Fibroblast of lung (primary cell): ENCODE measurements at regions not wholly inside any gene's neighbourhood (a gene's known extent, or its start where the extent isn't known, plus 50 kb on each side); places are given as distances from the start of the nearest gene placed in this dataset.

Experiments
- DNase-seq, 2 donors: peaks; one replicate each; pipeline versions ENCODE4 v3.0.0 to v3.0.0-alpha.2; 2010; ENCODE audit warnings: low read depth in 2 of 2
- H2AFZ ChIP-seq: 2 replicates; pipeline ENCODE4 v1.5.1; 2012; ENCODE audit warnings: low read length, control low read depth, inconsistent platforms
- H3K27ac ChIP-seq: 2 replicates; pipeline ENCODE4 v1.5.1; 2011; ENCODE audit warnings: low read length, control low read depth; ENCODE audit not compliant: insufficient read depth
- H3K27me3 ChIP-seq: 2 replicates; pipeline ENCODE4 v1.5.1; 2011; ENCODE audit warnings: mild to moderate bottlenecking, low read length; ENCODE audit not compliant: control insufficient read depth, insufficient read depth
- H3K36me3 ChIP-seq: 2 replicates; pipeline ENCODE4 v1.5.1; 2011; ENCODE audit warnings: low read length; ENCODE audit not compliant: control insufficient read depth, insufficient read depth
- H3K4me1 ChIP-seq: 2 replicates; pipeline ENCODE4 v1.5.1; 2011; ENCODE audit warnings: low read length; ENCODE audit not compliant: control insufficient read depth, insufficient read depth; ENCODE audit errors: extremely low read depth
- H3K4me2 ChIP-seq: 2 replicates; pipeline ENCODE4 v1.5.1; 2011; ENCODE audit warnings: low read length, control low read depth; ENCODE audit not compliant: insufficient read depth; ENCODE audit errors: extremely low read depth
- H3K4me3 ChIP-seq, 4 experiments: fragments of 200-600 bp in 1 of 4; sonication (generic) in 1 of 4; replicated peaks in 1 of 4; 2 replicates each; pipeline ENCODE4 v1.5.1; 2011 to 2016; ENCODE audit warnings: low read length in 4 of 4, low read depth in 3 of 4, mild to moderate bottlenecking in 3 of 4, control low read depth in 2 of 4, inconsistent platforms in 1 of 4, mixed read lengths in 1 of 4; ENCODE audit not compliant: insufficient read depth in 1 of 4; ENCODE audit errors: control extremely low read depth in 1 of 4
- H3K79me2 ChIP-seq: 2 replicates; pipeline ENCODE4 v1.5.1; 2012; ENCODE audit warnings: mild to moderate bottlenecking, low read length, inconsistent platforms; ENCODE audit not compliant: control insufficient read depth, insufficient read depth
- H3K9ac ChIP-seq: 2 replicates; pipeline ENCODE4 v1.5.1; 2011; ENCODE audit warnings: mild to moderate bottlenecking, low read length, control low read depth; ENCODE audit not compliant: insufficient read depth
- H3K9me3 ChIP-seq: 2 replicates; pipeline ENCODE4 v1.5.1; 2012; ENCODE audit warnings: low read depth, low read length; ENCODE audit not compliant: control insufficient read depth, insufficient read depth
- H4K20me1 ChIP-seq: 2 replicates; pipeline ENCODE4 v1.5.1; 2011; ENCODE audit warnings: low read length; ENCODE audit not compliant: control insufficient read depth, insufficient read depth; ENCODE audit errors: extremely low read depth
- EZH2 ChIP-seq: IDR thresholded peaks from 2 replicates; pipeline ENCODE4 v1.5.1; 2012; ENCODE audit warnings: low read length, control low read depth, mild to moderate bottlenecking; ENCODE audit errors: missing control alignments
- TF ChIP-seq, protein P1 (sequence below), 2 donors: IDR thresholded peaks in 1 of 2; conservative IDR thresholded peaks in 1 of 2; 1 replicate in 1 of 2; 2 replicates in 1 of 2; pipeline ENCODE4 v1.5.1; 2011 to 2012; ENCODE audit warnings: low read length in 2 of 2, control low read depth in 1 of 2, inconsistent platforms in 1 of 2, low read depth in 1 of 2, mild to moderate bottlenecking in 1 of 2

DNA sequence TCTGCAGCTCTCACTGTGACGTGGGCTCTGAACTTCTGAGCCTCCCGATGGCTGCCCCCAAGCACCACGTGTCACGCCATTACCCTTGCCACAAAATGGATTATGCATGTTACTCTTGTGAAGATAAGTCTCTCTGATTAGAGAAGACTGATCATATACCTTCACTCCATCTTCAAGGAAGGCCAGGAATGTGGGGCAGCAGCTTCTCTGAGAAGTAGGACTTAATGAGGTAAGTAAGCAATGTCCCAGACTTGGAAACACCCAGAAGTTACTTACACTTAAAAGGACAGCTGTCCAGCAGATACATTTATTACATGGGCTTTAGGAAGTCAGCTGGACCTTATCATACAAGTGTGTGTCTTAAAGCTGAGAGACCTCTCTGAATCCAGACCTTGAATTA, 155.0 kb downstream of the FGF1 start:
- H3K9me3 ChIP-seq, result no peaks in the 10 kb centered on the region
- H3K9ac ChIP-seq, result no peak overlapping the region
- H3K4me3 ChIP-seq, result no peak overlapping the region
- TF ChIP-seq, protein P1, sequence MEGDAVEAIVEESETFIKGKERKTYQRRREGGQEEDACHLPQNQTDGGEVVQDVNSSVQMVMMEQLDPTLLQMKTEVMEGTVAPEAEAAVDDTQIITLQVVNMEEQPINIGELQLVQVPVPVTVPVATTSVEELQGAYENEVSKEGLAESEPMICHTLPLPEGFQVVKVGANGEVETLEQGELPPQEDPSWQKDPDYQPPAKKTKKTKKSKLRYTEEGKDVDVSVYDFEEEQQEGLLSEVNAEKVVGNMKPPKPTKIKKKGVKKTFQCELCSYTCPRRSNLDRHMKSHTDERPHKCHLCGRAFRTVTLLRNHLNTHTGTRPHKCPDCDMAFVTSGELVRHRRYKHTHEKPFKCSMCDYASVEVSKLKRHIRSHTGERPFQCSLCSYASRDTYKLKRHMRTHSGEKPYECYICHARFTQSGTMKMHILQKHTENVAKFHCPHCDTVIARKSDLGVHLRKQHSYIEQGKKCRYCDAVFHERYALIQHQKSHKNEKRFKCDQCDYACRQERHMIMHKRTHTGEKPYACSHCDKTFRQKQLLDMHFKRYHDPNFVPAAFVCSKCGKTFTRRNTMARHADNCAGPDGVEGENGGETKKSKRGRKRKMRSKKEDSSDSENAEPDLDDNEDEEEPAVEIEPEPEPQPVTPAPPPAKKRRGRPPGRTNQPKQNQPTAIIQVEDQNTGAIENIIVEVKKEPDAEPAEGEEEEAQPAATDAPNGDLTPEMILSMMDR (conservative IDR thresholded peaks at IDR 0.05 in 1 of 2, IDR thresholded peaks at IDR 0.05 in 1 of 2; ENCODE audit: low read depth in 1 of 2, low read length in 2 of 2), result no peak
- TF ChIP-seq EZH2, result no peak
- H4K20me1 ChIP-seq, result no peaks in the 10 kb centered on the region
- DNase-seq, result no peak
- H3K36me3 ChIP-seq, result no peaks in the 10 kb centered on the region
- H3K27ac ChIP-seq, result no peak overlapping the region
- H3K4me2 ChIP-seq, result no peak overlapping the region
- H2AFZ ChIP-seq, result no peak overlapping the region
- no peaks in the 10 kb centered on the region for H3K79me2 ChIP-seq
- H3K27me3 ChIP-seq, result no peaks in the 10 kb centered on the region
- peaks cover 2% of the 10 kb centered on the region for H3K4me1 ChIP-seq

DNA sequence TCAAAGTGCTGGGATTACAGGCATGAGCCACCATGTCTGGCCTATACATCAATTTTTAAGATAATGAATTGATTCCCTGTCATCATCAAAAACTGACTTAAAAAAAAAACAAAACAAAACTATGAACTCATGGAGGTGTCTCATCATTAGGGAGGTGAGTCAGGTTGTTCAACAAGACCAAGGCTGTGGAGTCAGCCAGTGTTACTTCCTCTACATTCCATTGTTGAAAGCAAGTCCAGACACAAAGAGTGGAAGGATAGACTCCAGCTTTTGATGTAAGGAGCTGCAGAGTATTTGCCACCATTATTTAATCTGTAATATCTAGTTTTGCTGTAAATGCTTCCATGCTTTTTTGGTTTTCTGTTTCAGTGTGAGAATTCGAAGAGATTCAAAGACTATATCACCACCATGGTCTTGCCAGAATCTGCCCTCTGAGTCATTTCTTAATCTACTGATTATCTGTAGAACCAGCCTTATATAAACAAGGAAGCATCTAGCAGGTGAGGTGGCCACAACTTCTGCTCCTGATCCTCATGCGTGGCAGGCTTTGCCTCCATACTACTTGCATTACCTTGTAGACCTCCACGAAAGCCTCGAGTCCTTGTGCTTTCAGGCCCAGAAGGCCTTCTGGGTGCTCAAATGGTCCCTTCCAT, 156.1 kb downstream of the FGF1 start:
- no peak overlapping the region for H3K4me2 ChIP-seq
- no peaks in the 10 kb centered on the region for H4K20me1 ChIP-seq
- H2AFZ ChIP-seq, result no peak overlapping the region
- H3K36me3 ChIP-seq, result no peaks in the 10 kb centered on the region
- no peaks in the 10 kb centered on the region for H3K9me3 ChIP-seq
- no peak overlapping the region for H3K4me3 ChIP-seq
- no peaks in the 10 kb centered on the region for H3K79me2 ChIP-seq
- peaks cover 2% of the 10 kb centered on the region for H3K4me1 ChIP-seq
- no peaks in the 10 kb centered on the region for H3K27me3 ChIP-seq
- peak in 1 of 2 donors; percentile 91 for DNase-seq
- H3K9ac ChIP-seq, result no peak overlapping the region
- TF ChIP-seq, protein P1 (conservative IDR thresholded peaks at IDR 0.05 in 1 of 2, IDR thresholded peaks at IDR 0.05 in 1 of 2; ENCODE audit: low read depth in 1 of 2, low read length in 2 of 2), result no peak
- TF ChIP-seq EZH2, result no peak
- no peak overlapping the region for H3K27ac ChIP-seq

DNA sequence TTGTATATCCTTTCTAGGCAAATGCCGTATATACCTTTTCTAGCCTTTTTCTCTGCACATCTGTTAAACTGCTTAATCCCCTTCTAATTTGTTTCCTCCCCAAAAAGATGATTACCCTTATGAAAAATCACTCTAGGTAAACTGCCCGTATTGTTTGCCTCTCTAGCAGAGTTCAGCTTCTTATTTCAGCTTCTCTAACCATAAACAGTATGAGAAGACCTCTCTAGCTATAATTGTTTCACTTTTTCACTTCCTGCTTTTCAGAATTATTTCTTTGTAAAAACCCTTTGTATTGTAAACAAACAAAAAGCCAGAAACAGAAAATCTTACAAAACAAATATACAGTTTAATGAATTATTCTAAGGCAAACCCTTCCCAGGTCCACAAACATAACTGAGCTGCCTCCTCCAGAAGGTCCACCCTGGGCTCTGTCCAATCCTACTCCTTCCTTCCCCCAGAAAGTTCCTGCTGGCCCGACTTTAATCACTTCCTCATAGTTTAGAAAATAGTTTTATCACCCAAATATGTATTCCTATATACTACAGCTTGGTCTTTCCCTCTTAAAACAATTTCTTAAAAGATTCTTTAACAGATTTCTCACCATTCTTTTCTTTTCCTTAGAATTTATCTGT, 158.1 kb downstream of the FGF1 start:
- peaks cover 2% of the 10 kb centered on the region for H3K4me1 ChIP-seq
- H3K36me3 ChIP-seq, result no peaks in the 10 kb centered on the region
- no peaks in the 10 kb centered on the region for H4K20me1 ChIP-seq
- H3K9me3 ChIP-seq, result no peaks in the 10 kb centered on the region
- no peaks in the 10 kb centered on the region for H3K27me3 ChIP-seq
- TF ChIP-seq, protein P1 (conservative IDR thresholded peaks at IDR 0.05 in 1 of 2, IDR thresholded peaks at IDR 0.05 in 1 of 2; ENCODE audit: low read depth in 1 of 2, low read length in 2 of 2), result no peak
- TF ChIP-seq EZH2, result no peak
- H3K27ac ChIP-seq, result no peak overlapping the region
- H3K79me2 ChIP-seq, result no peaks in the 10 kb centered on the region
- H3K4me3 ChIP-seq, result no peak overlapping the region
- H3K4me2 ChIP-seq, result peak overlapping the region; percentile 19
- H3K9ac ChIP-seq, result no peak overlapping the region
- H2AFZ ChIP-seq, result peak overlapping the region; percentile 36
- DNase-seq, result no peak
